ENCODE measurements at regions not wholly inside any gene's neighbourhood (a gene's known extent, or its start where the extent isn't known, plus 50 kb on each side); places are given as distances from the start of the nearest gene placed in this dataset.

GRCh38 chr1:104718752-104719151 lies 969.1 kb downstream of the AMY1C start:
- WGBS (ENCODE audit: low lambda C conversion rate) = 3% methylated on average over 1 of the region's 1 CpG
- TF ChIP-seq ZSCAN25 (CRISPR knock-in tag; IDR thresholded peaks at IDR 0.05) (no peak), GATA4 (IDR thresholded peaks at IDR 0.05; ENCODE audit: borderline replicate concordance, low read depth) (no peak), MAFK (conservative IDR thresholded peaks at IDR 0.05 in 1 of 2, IDR thresholded peaks at IDR 0.05 in 1 of 2; ENCODE audit: low read length in 2 of 2) (peak; percentile 45 to 73), ELF1 (CRISPR knock-in tag; IDR thresholded peaks at IDR 0.05) (no peak), HOXD1 (CRISPR knock-in tag; IDR thresholded peaks at IDR 0.05) (no peak), ZFX (CRISPR knock-in tag; IDR thresholded peaks at IDR 0.05; ENCODE audit: low read depth) (no peak), MAFF (IDR thresholded peaks at IDR 0.05; ENCODE audit: low read depth, low read length) (peak; percentile 66; the same call in 1 of the 2 replicates), ZNF124 (CRISPR knock-in tag; IDR thresholded peaks at IDR 0.05) (no peak), ZNF75D (CRISPR knock-in tag; IDR thresholded peaks at IDR 0.05; ENCODE audit: borderline replicate concordance) (no peak)
- Histone ChIP-seq H3K4me1 (ENCODE audit: insufficient read depth, low read length) (no peaks in the 10 kb centered on the region), H3K4me2 (ENCODE audit: low read depth, low read length) (no peak overlapping the region), H4K20me1 (ENCODE audit: insufficient read depth, low read length) (no peaks in the 10 kb centered on the region), H3K27me3 (ENCODE audit: control insufficient read depth in 1 of 2, insufficient read depth in 2 of 2, low read length in 2 of 2) (no peaks in the 10 kb centered on the region; a peak in 1 of 5 replicates), H2AFZ (ENCODE audit: low read length) (no peak overlapping the region), H3K79me2 (ENCODE audit: insufficient read depth, low read length) (no peaks in the 10 kb centered on the region), H3K36me3 (replicated peaks in 1 of 2; ENCODE audit: control insufficient read depth in 1 of 2, insufficient read depth in 2 of 2, low read length in 2 of 2) (no peaks in the 10 kb centered on the region), H3K4me3 (replicated peaks in 1 of 3; ENCODE audit: insufficient read depth in 1 of 3, low read depth in 2 of 3, low read length in 3 of 3) (no peak overlapping the region), H3K9me3 (ENCODE audit: low read length) (no peaks in the 10 kb centered on the region), H3K27ac (ENCODE audit: extremely low read length, insufficient read depth, low read length) (no peak overlapping the region), H3K9ac (ENCODE audit: insufficient read depth, low read depth, low read length) (no peak overlapping the region)
- intact Hi-C loops (cut with micrococcal nuclease; ENCODE audit: unreplicated experiment) (no loop called here), in situ Hi-C loops (cut with HindIII; ENCODE audit: extremely low pct_ligation_motif_present, low pct_unique_long_range_greater_than_20kb) (no loop called here)
- ChIA-PET CTCF (ENCODE audit: low intra/inter-chr PET ratio, low total read pairs) (no interaction called here), POLR2A (no interaction called here)
- ATAC-seq (no peak), DNase-seq (ENCODE audit: low spot score) (no peak), FAIRE-seq (no peak)
- BruUV-seq (replicated peaks) = no TSS peak

GRCh38 chr1:104720741-104721140 lies 971.0 kb downstream of the AMY1C start:
- ATAC-seq (no peak), FAIRE-seq (no peak), DNase-seq (ENCODE audit: low spot score) (no peak)
- in situ Hi-C loops (cut with HindIII; ENCODE audit: extremely low pct_ligation_motif_present, low pct_unique_long_range_greater_than_20kb) = no loop called here
- ChIA-PET POLR2A (no interaction called here), CTCF (ENCODE audit: low intra/inter-chr PET ratio, low total read pairs) (no interaction called here)
- H3K27ac ChIP-seq (ENCODE audit: extremely low read length, insufficient read depth, low read length) = no peak overlapping the region
- H3K9ac ChIP-seq (ENCODE audit: insufficient read depth, low read depth, low read length) = no peak overlapping the region
- no peak overlapping the region for H2AFZ ChIP-seq (ENCODE audit: low read length)
- TF ChIP-seq NFE2L2 (IDR thresholded peaks at IDR 0.05; ENCODE audit: low read length) (peak; percentile 57), MAFK (conservative IDR thresholded peaks at IDR 0.05 in 1 of 2, IDR thresholded peaks at IDR 0.05 in 1 of 2; ENCODE audit: low read length in 2 of 2) (peak; percentile 6 to 58; a peak in 2 of 4 replicates), THAP7 (CRISPR knock-in tag; IDR thresholded peaks at IDR 0.05) (no peak), MAFF (IDR thresholded peaks at IDR 0.05; ENCODE audit: low read depth, low read length) (0 out of 2 replicates have a peak, but pooled peaks have one; percentile 9)
- no peaks in the 10 kb centered on the region for H3K9me3 ChIP-seq (ENCODE audit: low read length)
- WGBS (ENCODE audit: low lambda C conversion rate) = 40% methylated on average over 5 of the region's 5 CpGs
- intact Hi-C loops (cut with micrococcal nuclease; ENCODE audit: unreplicated experiment) = no loop called here
- H3K4me2 ChIP-seq (ENCODE audit: low read depth, low read length) = no peak overlapping the region
- no peaks in the 10 kb centered on the region for H3K79me2 ChIP-seq (ENCODE audit: insufficient read depth, low read length)
- no peaks in the 10 kb centered on the region; a peak in 1 of 5 replicates for H3K27me3 ChIP-seq (ENCODE audit: control insufficient read depth in 1 of 2, insufficient read depth in 2 of 2, low read length in 2 of 2)
- no peaks in the 10 kb centered on the region for H4K20me1 ChIP-seq (ENCODE audit: insufficient read depth, low read length)
- no TSS peak for BruUV-seq (replicated peaks)
- H3K36me3 ChIP-seq (replicated peaks in 1 of 2; ENCODE audit: control insufficient read depth in 1 of 2, insufficient read depth in 2 of 2, low read length in 2 of 2) = no peaks in the 10 kb centered on the region
- H3K4me1 ChIP-seq (ENCODE audit: insufficient read depth, low read length) = no peaks in the 10 kb centered on the region
- H3K4me3 ChIP-seq (replicated peaks in 1 of 3; ENCODE audit: insufficient read depth in 1 of 3, low read depth in 2 of 3, low read length in 3 of 3) = no peak overlapping the region
